ENCODE measurements at regions not wholly inside any gene's neighbourhood (a gene's known extent, or its start where the extent isn't known, plus 50 kb on each side); places are given as distances from the start of the nearest gene placed in this dataset.
"Not testable (repeated sequence)": the region's sequence is repeated elsewhere in the genome, so short reads cannot be mapped to it uniquely, and the experiment has no call there.

DNA sequence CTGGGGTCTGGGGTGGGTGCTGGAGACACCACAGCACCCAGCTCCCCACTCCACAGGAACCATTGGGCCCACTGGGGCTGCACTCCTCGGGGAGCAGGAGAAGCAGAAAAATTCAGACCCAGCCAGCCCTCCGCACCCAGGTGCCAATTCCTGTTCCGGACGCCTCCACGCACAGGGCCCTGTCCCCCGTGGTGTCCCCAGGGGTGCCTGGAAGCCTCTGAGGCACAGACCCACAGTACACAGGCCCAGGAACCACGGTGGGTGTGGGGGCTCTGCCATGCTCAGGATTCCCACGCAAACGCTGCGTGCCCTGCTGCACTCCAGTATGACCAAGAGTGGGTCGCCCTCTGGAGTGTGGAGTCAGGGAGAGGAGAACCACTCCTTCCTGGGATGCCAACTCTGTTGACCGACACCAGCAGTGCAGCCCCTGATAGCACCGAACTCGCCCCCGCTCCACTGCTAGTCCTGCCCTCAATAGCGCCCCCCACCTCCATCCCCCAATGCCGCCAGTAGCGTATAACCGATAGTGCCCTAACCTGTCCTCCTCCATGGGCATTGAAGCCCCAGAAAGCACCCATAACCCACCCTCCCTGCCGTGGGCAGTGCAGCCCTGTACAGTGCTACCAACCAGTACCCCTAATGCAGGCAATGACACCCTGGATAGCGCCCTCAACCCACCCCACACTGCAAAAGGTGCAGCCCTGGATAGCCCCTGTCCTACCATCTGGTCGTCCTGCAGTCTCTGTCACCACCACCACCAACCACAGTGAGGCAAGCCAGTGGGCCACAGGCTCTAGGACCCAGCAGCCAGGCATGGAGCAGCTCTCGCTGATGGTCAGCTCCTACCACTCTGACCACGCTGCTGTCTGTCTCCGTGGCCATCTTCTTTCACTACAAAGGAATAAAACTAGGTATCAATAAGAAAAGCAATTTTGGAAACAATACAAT, 2877.2 kb downstream of the RPIA start:
- not testable (repeated sequence) for H4K20me1 ChIP-seq (ENCODE audit: insufficient read depth, low read length); H3K4me3 ChIP-seq (ENCODE audit: insufficient read depth, low read length); H3K9me3 ChIP-seq (ENCODE audit: low read depth, low read length)

DNA sequence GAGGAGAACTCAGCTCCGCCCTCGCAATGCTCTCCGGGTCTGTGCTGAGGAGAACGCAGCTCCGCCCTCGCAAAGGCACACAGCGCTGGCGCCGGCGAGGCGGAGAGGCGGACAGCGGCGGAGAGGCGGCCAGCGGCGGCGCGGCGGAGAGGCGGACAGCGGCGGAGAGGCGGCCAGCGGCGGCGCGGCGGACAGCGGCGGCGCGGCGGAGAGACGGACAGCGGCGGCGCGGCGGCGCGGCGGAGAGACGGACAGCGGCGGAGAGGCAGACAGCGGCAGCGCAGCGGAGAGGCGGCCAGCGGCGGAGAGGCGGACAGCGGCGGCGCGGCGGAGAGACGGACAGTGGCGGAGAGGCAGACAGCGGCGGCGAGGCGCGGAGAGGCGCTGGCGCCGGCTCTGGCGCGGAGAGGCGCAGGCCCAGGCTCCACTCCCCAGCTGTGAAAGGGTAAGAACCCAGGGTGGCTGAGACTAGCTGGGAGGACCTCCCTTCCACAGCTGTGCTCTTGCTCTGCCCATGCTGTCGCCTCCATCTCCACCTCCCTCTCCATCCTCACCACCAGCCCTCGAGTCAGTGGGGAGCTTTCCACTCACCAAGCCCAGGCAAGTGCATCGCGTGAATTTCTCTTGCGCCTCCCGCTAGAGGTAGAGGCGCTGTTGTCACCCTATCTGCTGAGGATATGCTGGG, 2879.9 kb downstream of the RPIA start:
- H3K27ac ChIP-seq (ENCODE audit: low read depth, low read length); H3K9me3 ChIP-seq (ENCODE audit: low read depth, low read length); H3K79me2 ChIP-seq (ENCODE audit: insufficient read depth, low read length); H3K4me1 ChIP-seq (ENCODE audit: insufficient read depth, low read length); H3K36me3 ChIP-seq (ENCODE audit: insufficient read depth, low read length); H4K20me1 ChIP-seq (ENCODE audit: insufficient read depth, low read length); H3K27me3 ChIP-seq (ENCODE audit: insufficient read depth, low read length); H2AFZ ChIP-seq (ENCODE audit: low read length): not testable (repeated sequence)
- Histone ChIP-seq H3K4me2 (ENCODE audit: insufficient read depth, low read length) (peak overlapping the region; percentile 65), H3K4me3 (ENCODE audit: insufficient read depth, low read length) (peak overlapping the region; percentile 49)
- peak; percentile 26 for DNase-seq (ENCODE audit: insufficient read length, low spot score, missing footprints)

More for the DNA sequence above, 2877.2 kb downstream of the RPIA start:
- DNase-seq (ENCODE audit: insufficient read length, low spot score, missing footprints); H3K27ac ChIP-seq (ENCODE audit: low read depth, low read length); H3K4me2 ChIP-seq (ENCODE audit: insufficient read depth, low read length); H2AFZ ChIP-seq (ENCODE audit: low read length); H3K27me3 ChIP-seq (ENCODE audit: insufficient read depth, low read length); H3K36me3 ChIP-seq (ENCODE audit: insufficient read depth, low read length); H3K79me2 ChIP-seq (ENCODE audit: insufficient read depth, low read length); H3K4me1 ChIP-seq (ENCODE audit: insufficient read depth, low read length): not testable (repeated sequence)

DNA sequence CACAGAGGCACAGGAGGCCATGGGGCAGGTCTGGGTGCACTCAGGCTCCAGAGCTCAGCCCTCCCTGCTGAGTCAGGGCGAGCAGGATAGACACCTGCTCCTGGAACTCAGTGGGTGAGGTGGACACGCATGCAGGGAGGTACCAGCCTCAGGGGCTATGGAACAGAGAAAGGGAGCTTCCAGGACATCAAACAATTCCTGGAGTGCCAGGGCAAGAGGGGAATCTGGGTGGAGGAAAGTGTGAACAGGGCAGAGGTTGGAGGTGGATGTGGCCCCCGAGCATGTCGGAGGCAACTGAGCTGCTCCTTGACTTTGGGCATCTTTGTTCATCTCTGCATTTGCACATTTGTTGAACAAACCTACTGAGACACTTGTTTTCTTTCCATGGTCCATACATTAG, 2881.5 kb downstream of the RPIA start:
- H2AFZ ChIP-seq (ENCODE audit: low read length); H3K4me1 ChIP-seq (ENCODE audit: insufficient read depth, low read length); H3K9me3 ChIP-seq (ENCODE audit: low read depth, low read length); H3K4me2 ChIP-seq (ENCODE audit: insufficient read depth, low read length); H3K4me3 ChIP-seq (ENCODE audit: insufficient read depth, low read length); H3K36me3 ChIP-seq (ENCODE audit: insufficient read depth, low read length); H3K27ac ChIP-seq (ENCODE audit: low read depth, low read length); H4K20me1 ChIP-seq (ENCODE audit: insufficient read depth, low read length); H3K79me2 ChIP-seq (ENCODE audit: insufficient read depth, low read length); DNase-seq (ENCODE audit: insufficient read length, low spot score, missing footprints); H3K27me3 ChIP-seq (ENCODE audit: insufficient read depth, low read length): not testable (repeated sequence)

DNA sequence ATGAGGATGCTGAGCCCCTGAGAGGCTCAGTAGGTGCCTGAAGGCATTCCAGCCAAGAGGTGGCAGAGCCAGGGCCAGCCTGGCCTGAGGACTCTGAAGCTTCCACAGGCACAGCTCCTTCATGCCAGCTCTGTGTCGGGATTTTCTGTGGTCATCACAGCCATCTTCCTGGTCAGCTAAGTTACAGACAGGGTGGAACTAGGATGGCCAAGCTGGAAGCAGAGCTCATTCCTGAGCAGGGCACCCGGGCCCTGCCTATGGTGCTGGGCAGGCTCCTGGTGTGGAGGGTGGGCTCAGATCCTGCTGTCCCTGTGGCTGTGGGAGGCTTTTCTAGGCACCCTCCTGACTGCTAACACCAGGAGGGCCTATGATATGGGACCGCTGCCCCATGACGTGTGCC, 2882.3 kb downstream of the RPIA start:
- H3K4me1 ChIP-seq (ENCODE audit: insufficient read depth, low read length); H4K20me1 ChIP-seq (ENCODE audit: insufficient read depth, low read length); H3K27ac ChIP-seq (ENCODE audit: low read depth, low read length); H3K4me2 ChIP-seq (ENCODE audit: insufficient read depth, low read length); H3K79me2 ChIP-seq (ENCODE audit: insufficient read depth, low read length); H3K36me3 ChIP-seq (ENCODE audit: insufficient read depth, low read length); H2AFZ ChIP-seq (ENCODE audit: low read length); H3K27me3 ChIP-seq (ENCODE audit: insufficient read depth, low read length); H3K9me3 ChIP-seq (ENCODE audit: low read depth, low read length); H3K4me3 ChIP-seq (ENCODE audit: insufficient read depth, low read length); DNase-seq (ENCODE audit: insufficient read length, low spot score, missing footprints): not testable (repeated sequence)

DNA sequence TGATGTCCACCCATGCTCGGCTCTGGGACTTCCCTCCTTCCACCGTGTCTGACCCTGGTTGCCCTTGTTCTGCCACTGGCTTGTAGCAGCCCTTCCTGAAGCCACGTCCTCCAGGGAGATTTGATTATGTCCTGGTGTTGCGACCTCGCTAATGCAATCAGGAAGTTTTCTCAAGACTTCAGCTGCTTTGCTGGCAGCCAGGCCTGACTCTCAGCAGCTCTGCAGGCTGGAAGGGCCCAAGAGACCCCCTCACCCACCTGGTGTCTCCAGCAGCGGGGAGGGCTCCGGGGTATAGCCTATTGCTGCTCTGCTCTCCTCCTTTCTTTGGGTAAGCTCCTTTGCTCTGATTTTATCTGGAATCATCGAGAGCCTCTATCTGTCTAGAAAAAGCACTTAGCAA, 2882.8 kb downstream of the RPIA start:
- not testable (repeated sequence) for H3K36me3 ChIP-seq (ENCODE audit: insufficient read depth, low read length); H3K27me3 ChIP-seq (ENCODE audit: insufficient read depth, low read length); H3K9me3 ChIP-seq (ENCODE audit: low read depth, low read length); H4K20me1 ChIP-seq (ENCODE audit: insufficient read depth, low read length); H3K27ac ChIP-seq (ENCODE audit: low read depth, low read length); H3K4me3 ChIP-seq (ENCODE audit: insufficient read depth, low read length); H3K79me2 ChIP-seq (ENCODE audit: insufficient read depth, low read length); H2AFZ ChIP-seq (ENCODE audit: low read length); H3K4me2 ChIP-seq (ENCODE audit: insufficient read depth, low read length); H3K4me1 ChIP-seq (ENCODE audit: insufficient read depth, low read length)
- peak; percentile 52 for DNase-seq (ENCODE audit: insufficient read length, low spot score, missing footprints)

DNA sequence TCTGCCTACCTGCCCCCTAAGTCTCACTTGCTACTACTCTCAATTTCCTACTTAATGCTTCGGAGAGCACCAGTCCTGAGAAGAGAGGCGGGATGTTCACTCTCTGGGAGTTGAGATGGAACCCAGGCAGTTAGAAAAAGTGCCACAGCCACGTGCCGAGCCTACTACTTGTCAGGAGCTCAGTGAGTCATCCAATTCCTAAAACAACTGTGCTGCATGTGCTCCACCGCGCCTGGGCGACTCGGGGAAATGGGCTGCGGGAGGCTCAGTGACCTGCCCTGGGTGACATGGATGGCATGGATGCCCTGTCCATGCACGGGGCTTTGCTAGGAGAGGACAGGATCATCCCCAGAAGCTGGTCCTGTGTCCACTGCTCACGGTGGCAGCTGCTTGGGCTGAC, 2884.2 kb downstream of the RPIA start:
- H3K4me1 ChIP-seq (ENCODE audit: insufficient read depth, low read length); H2AFZ ChIP-seq (ENCODE audit: low read length); H3K27me3 ChIP-seq (ENCODE audit: insufficient read depth, low read length); H3K36me3 ChIP-seq (ENCODE audit: insufficient read depth, low read length); H4K20me1 ChIP-seq (ENCODE audit: insufficient read depth, low read length); H3K4me3 ChIP-seq (ENCODE audit: insufficient read depth, low read length); H3K9me3 ChIP-seq (ENCODE audit: low read depth, low read length); H3K27ac ChIP-seq (ENCODE audit: low read depth, low read length); H3K4me2 ChIP-seq (ENCODE audit: insufficient read depth, low read length); H3K79me2 ChIP-seq (ENCODE audit: insufficient read depth, low read length); DNase-seq (ENCODE audit: insufficient read length, low spot score, missing footprints): not testable (repeated sequence)

DNA sequence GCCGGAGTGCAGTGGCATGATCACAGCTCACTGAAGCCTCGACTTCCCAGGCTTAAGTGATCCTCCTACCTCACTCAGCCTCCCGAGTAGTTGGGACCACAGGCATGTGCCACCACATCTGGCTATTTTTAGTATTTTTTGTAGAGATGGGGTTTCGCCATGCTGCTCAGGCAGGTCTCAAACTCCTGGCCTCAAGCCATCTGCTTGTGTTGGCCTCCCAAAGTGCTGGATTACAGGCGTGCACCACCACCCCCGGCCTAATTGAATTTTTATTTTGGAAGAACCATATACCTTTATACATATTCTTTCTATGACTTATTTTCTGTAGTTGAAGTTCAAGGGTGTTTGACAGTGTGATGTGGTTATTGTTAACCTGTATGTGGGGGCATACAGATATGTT, 2885.9 kb downstream of the RPIA start:
- DNase-seq (ENCODE audit: insufficient read length, low spot score, missing footprints); H3K4me3 ChIP-seq (ENCODE audit: insufficient read depth, low read length); H3K9me3 ChIP-seq (ENCODE audit: low read depth, low read length); H3K27me3 ChIP-seq (ENCODE audit: insufficient read depth, low read length); H3K27ac ChIP-seq (ENCODE audit: low read depth, low read length); H4K20me1 ChIP-seq (ENCODE audit: insufficient read depth, low read length); H2AFZ ChIP-seq (ENCODE audit: low read length); H3K4me2 ChIP-seq (ENCODE audit: insufficient read depth, low read length); H3K79me2 ChIP-seq (ENCODE audit: insufficient read depth, low read length); H3K4me1 ChIP-seq (ENCODE audit: insufficient read depth, low read length); H3K36me3 ChIP-seq (ENCODE audit: insufficient read depth, low read length): not testable (repeated sequence)

DNA sequence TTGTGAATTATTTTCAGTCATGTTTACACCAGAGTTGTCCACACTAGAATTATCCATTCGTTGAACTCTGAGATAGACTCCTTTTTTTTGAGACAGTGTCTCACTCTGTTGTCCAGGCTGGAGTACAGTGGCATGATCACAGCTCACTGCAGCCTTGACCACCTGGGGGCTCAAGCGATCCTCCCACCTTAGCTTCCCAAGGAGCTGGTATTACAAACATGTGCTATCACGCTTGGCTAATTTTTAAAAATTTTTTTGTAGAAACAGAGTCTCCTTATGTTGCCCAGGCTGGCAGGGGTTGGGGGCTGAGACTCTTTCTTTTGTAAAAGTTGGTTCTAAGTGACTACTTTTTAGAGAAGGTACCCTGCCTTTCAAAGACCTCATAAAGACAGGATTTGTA, 2887.2 kb downstream of the RPIA start:
- H3K4me1 ChIP-seq (ENCODE audit: insufficient read depth, low read length); H3K79me2 ChIP-seq (ENCODE audit: insufficient read depth, low read length); H2AFZ ChIP-seq (ENCODE audit: low read length); H3K27ac ChIP-seq (ENCODE audit: low read depth, low read length); H3K9me3 ChIP-seq (ENCODE audit: low read depth, low read length); H4K20me1 ChIP-seq (ENCODE audit: insufficient read depth, low read length); H3K4me2 ChIP-seq (ENCODE audit: insufficient read depth, low read length); H3K36me3 ChIP-seq (ENCODE audit: insufficient read depth, low read length); H3K4me3 ChIP-seq (ENCODE audit: insufficient read depth, low read length); H3K27me3 ChIP-seq (ENCODE audit: insufficient read depth, low read length); DNase-seq (ENCODE audit: insufficient read length, low spot score, missing footprints): not testable (repeated sequence)

DNA sequence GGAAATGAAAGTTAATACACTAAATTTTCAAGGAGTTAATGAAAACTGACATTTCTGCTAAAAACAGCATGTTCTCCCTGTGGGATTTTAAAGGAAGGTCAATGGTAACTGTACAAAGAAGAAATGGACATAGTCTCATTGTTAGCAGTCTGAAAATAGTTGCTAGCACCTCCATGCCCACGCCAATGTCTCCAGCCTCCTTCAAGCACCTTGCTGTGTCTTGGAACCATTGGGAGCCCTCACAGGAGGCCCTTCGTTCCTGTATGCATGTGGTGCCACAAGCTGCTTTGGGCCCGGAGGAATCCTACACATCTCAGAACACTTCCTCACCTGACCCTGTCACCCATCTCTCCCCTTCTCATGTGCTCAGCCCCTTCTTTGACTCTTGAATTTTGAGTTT, 2888.1 kb downstream of the RPIA start:
- not testable (repeated sequence) for DNase-seq (ENCODE audit: insufficient read length, low spot score, missing footprints); H3K4me3 ChIP-seq (ENCODE audit: insufficient read depth, low read length); H3K4me2 ChIP-seq (ENCODE audit: insufficient read depth, low read length); H4K20me1 ChIP-seq (ENCODE audit: insufficient read depth, low read length); H2AFZ ChIP-seq (ENCODE audit: low read length); H3K79me2 ChIP-seq (ENCODE audit: insufficient read depth, low read length); H3K36me3 ChIP-seq (ENCODE audit: insufficient read depth, low read length); H3K27ac ChIP-seq (ENCODE audit: low read depth, low read length); H3K27me3 ChIP-seq (ENCODE audit: insufficient read depth, low read length); H3K4me1 ChIP-seq (ENCODE audit: insufficient read depth, low read length); H3K9me3 ChIP-seq (ENCODE audit: low read depth, low read length)

Data from osteoblast (primary cell).